Left lung (tissue), 4 donors: ENCODE measurements at regions not wholly inside any gene's neighbourhood (a gene's known extent, or its start where the extent isn't known, plus 50 kb on each side); places are given as distances from the start of the nearest gene placed in this dataset.
A peak's percentile ranks its signal among the peaks of the same experiment; 100 is the strongest.

Experiments
- ATAC-seq: fragments of 200-7000 bp; cut with Tn5 transposase; one replicate; pipeline ENCODE4 v1.9.1; 2020; ENCODE audit warnings: moderate library complexity
- DNase-seq, 4 donors: peaks; one replicate each; pipeline ENCODE4 v3.0.0-alpha.2; 2013 to 2020
- H3K27ac ChIP-seq, 2 donors: fragments of 200-600 bp; sonication (generic) in 1 of 2; one replicate each; pipeline versions ENCODE4 v1.5.0 to v1.8.0; 2020 to 2021
- H3K27me3 ChIP-seq, 2 donors: fragments of 200-600 bp; sonication (generic) in 1 of 2; one replicate each; pipeline versions ENCODE4 v1.5.0 to v1.8.0; 2020 to 2021
- H3K36me3 ChIP-seq, 2 donors: fragments of 200-600 bp; sonication (generic) in 1 of 2; one replicate each; pipeline versions ENCODE4 v1.5.0 to v1.8.0; 2020 to 2021
- H3K4me1 ChIP-seq, 2 donors: fragments of 200-600 bp; one replicate each; pipeline ENCODE4 v1.8.0; 2021
- H3K4me3 ChIP-seq, 2 donors: fragments of 200-600 bp; sonication (generic) in 1 of 2; one replicate each; pipeline versions ENCODE4 v1.5.0 to v1.8.0; 2020 to 2021; ENCODE audit warnings: mild to moderate bottlenecking in 1 of 2
- H3K9me3 ChIP-seq, 2 donors: fragments of 200-600 bp; sonication (generic) in 1 of 2; one replicate each; pipeline versions ENCODE4 v1.5.0 to v1.8.0; 2020 to 2021
- intact Hi-C, 2 donors: fragments of 100-400 bp; cut with DNase I; formaldehyde crosslinking; loops; one replicate each; pipeline versions ENCODE4 v1.11.2 to v1.14.2; 2022
- TF ChIP-seq, protein P1 (sequence below), 2 donors: fragments of 200-600 bp; sonication (generic) in 1 of 2; IDR thresholded peaks; one replicate each; pipeline versions ENCODE4 v1.5.0 to v1.8.0; 2021; ENCODE audit warnings: antibody characterized with exemption in 2 of 2
- donor health status: DM: no; HTN: yes; CAD: no.
- donor health status: DM: no; HTN: no; CAD: no.

DNA sequence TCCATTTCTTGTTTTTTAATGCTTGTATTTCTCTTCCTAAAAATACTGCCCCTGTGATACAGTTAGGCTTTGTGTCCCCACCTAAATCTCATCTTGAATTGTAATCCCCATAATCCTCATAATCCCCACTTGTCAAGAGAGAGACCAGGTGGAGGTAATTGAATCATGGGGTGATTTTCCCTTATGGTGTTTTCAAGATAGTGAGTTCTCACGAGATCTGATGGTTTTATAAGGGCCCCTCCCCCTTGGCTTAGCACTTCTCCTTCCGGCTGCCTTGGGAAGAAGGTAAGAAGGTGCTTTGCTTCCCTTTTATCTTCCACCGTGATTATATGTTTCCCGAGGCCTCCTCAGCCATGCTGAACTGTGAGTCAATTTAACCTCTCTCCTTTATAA is 227.4 kb downstream of the MAN2A1 start:
- intact Hi-C loops = no loop called here
- Histone ChIP-seq H3K27ac (no peak overlapping the region), H3K36me3 (no peaks in the 10 kb centered on the region), H3K9me3 (no peaks in the 10 kb centered on the region), H3K4me3 (no peak overlapping the region), H3K27me3 (no peaks in the 10 kb centered on the region), H3K4me1 (no peaks in the 10 kb centered on the region)
- ATAC-seq = no peak
- TF ChIP-seq, protein P1, sequence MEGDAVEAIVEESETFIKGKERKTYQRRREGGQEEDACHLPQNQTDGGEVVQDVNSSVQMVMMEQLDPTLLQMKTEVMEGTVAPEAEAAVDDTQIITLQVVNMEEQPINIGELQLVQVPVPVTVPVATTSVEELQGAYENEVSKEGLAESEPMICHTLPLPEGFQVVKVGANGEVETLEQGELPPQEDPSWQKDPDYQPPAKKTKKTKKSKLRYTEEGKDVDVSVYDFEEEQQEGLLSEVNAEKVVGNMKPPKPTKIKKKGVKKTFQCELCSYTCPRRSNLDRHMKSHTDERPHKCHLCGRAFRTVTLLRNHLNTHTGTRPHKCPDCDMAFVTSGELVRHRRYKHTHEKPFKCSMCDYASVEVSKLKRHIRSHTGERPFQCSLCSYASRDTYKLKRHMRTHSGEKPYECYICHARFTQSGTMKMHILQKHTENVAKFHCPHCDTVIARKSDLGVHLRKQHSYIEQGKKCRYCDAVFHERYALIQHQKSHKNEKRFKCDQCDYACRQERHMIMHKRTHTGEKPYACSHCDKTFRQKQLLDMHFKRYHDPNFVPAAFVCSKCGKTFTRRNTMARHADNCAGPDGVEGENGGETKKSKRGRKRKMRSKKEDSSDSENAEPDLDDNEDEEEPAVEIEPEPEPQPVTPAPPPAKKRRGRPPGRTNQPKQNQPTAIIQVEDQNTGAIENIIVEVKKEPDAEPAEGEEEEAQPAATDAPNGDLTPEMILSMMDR (IDR thresholded peaks at IDR 0.05) = no peak
- DNase-seq = no peak

- Histone ChIP-seq H3K36me3 (no peaks in the 10 kb centered on the region), H3K27me3 (no peaks in the 10 kb centered on the region), H3K4me1 (no peaks in the 10 kb centered on the region), H3K4me3 (no peak overlapping the region), H3K27ac (no peak overlapping the region), H3K9me3 (no peaks in the 10 kb centered on the region)
- TF ChIP-seq, protein P1 (IDR thresholded peaks at IDR 0.05) = no peak
- no peak for ATAC-seq
- intact Hi-C loops = no loop called here
- DNase-seq = no peak
Measured at GRCh38 chr5:109917966-109918365, 228.2 kb downstream of the MAN2A1 start.

GRCh38 chr5:109920736-109921135 is 231.0 kb downstream of the MAN2A1 start:
- DNase-seq (no peak), ATAC-seq (no peak)
- Histone ChIP-seq H3K27me3 (no peaks in the 10 kb centered on the region), H3K4me3 (no peak overlapping the region), H3K4me1 (no peaks in the 10 kb centered on the region), H3K36me3 (no peaks in the 10 kb centered on the region), H3K9me3 (no peaks in the 10 kb centered on the region), H3K27ac (no peak overlapping the region)
- TF ChIP-seq, protein P1 (IDR thresholded peaks at IDR 0.05) = no peak
- intact Hi-C loops = no loop called here

GRCh38 chr5:109921735-109922380 is 232.1 kb downstream of the MAN2A1 start:
- TF ChIP-seq, protein P1 (IDR thresholded peaks at IDR 0.05) = no peak
- H3K27ac ChIP-seq = no peak overlapping the region
- no peaks in the 10 kb centered on the region for H3K36me3 ChIP-seq
- H3K4me3 ChIP-seq = no peak overlapping the region
- H3K27me3 ChIP-seq = no peaks in the 10 kb centered on the region
- no peaks in the 10 kb centered on the region for H3K4me1 ChIP-seq
- peak in 3 of 4 donors; percentile 12 to 52 (median 51) for DNase-seq
- intact Hi-C loops = no loop called here
- no peaks in the 10 kb centered on the region for H3K9me3 ChIP-seq
- peak; percentile 92 for ATAC-seq

GRCh38 chr5:109922381-109922995 is 232.8 kb downstream of the MAN2A1 start:
- peak; percentile 91 for ATAC-seq
- Histone ChIP-seq H3K9me3 (no peaks in the 10 kb centered on the region), H3K27ac (no peak overlapping the region), H3K4me3 (no peak overlapping the region), H3K4me1 (no peaks in the 10 kb centered on the region), H3K27me3 (no peaks in the 10 kb centered on the region), H3K36me3 (no peaks in the 10 kb centered on the region)
- TF ChIP-seq, protein P1 (IDR thresholded peaks at IDR 0.05) = no peak
- intact Hi-C loops = no loop called here
- no peak for DNase-seq
